HG02798 (cell line): ENCODE measurements at regions not wholly inside any gene's neighbourhood (a gene's known extent, or its start where the extent isn't known, plus 50 kb on each side); places are given as distances from the start of the nearest gene placed in this dataset.

ENCODE experiments used
- ATAC-seq: cut with Tn5 transposase; IDR thresholded peaks from one replicate; pipeline ENCODE4 v1.9.1; 2021; ENCODE audit warnings: mild to moderate bottlenecking; ENCODE audit not compliant: unreplicated experiment, poor library complexity

- no peak for ATAC-seq
These were observed 66.6 kb upstream of the MPPED2 start for GRCh38 chr11:30652801-30653200.

- no peak for ATAC-seq
These were observed 64.1 kb upstream of the MPPED2 start for GRCh38 chr11:30650266-30650665.
